ENCODE measurements at regions not wholly inside any gene's neighbourhood (a gene's known extent, or its start where the extent isn't known, plus 50 kb on each side); places are given as distances from the start of the nearest gene placed in this dataset.

GRCh38 chr12:25056011-25056410 lies 107.1 kb upstream of the BCAT1 start:
- Histone ChIP-seq H2AFZ (ENCODE audit: control insufficient read depth, low read depth, low read length) (peak overlapping the region; percentile 28), H3K9ac (ENCODE audit: control insufficient read depth, insufficient read depth, low read length) (peak overlapping the region; percentile 87), H3K4me2 (ENCODE audit: control insufficient read depth, insufficient read depth) (peak overlapping the region; percentile 94), H3K79me2 (ENCODE audit: control insufficient read depth, insufficient read depth, low read length) (peaks cover 86% of the 10 kb centered on the region), H3K9me3 (replicated peaks; ENCODE audit: control insufficient read depth, insufficient read depth, low read length) (no peaks in the 10 kb centered on the region), H4K20me1 (ENCODE audit: control insufficient read depth, insufficient read depth) (no peaks in the 10 kb centered on the region), H3K36me3 (ENCODE audit: control insufficient read depth in 2 of 2, insufficient read depth in 2 of 2, low read length in 1 of 2) (peaks cover 0 to 5% of the 10 kb centered on the region in 2 experiments; a peak in 1 of 4 replicates), H3K27me3 (replicated peaks in 1 of 2; ENCODE audit: control insufficient read depth in 2 of 2, insufficient read depth in 2 of 2, low read length in 1 of 2) (no peaks in the 10 kb centered on the region), H3K4me1 (ENCODE audit: control insufficient read depth, insufficient read depth, low read length) (peaks cover 26% of the 10 kb centered on the region), H3K4me3 (peak overlapping the region; percentile 89), H3K27ac (ENCODE audit: control insufficient read depth, insufficient read depth) (peak overlapping the region; percentile 92)
- ATAC-seq (no peak), FAIRE-seq (no peak), DNase-seq (ENCODE audit: low read depth, low spot score) (no peak)
- SMC1A ChIA-PET (ENCODE audit: uncharacterized antibody, unreplicated experiment): interaction anchor here (0.6 to 15.4 kb wide), 16 partner anchors 8 to 99 kb away, joined by 3 to 526 read pairs (median 3); no protein-coding TSS in a partner anchor
- CTCF ChIA-PET: interaction anchor here (1.0 to 9.8 kb wide), 6 partner anchors 47 to 204 kb away, joined by 3 to 141 read pairs (median 4); no protein-coding TSS in a partner anchor
- RAD21 ChIA-PET (ENCODE audit: unreplicated experiment): interaction anchor here (1.0 to 13.0 kb wide), 9 partner anchors 31 to 104 kb away, joined by 3 to 462 read pairs (median 4); no protein-coding TSS in a partner anchor
- 37% methylated on average over 5 of the region's 5 CpGs for WGBS (ENCODE audit: insufficient coverage, insufficient replicate concordance, low lambda C conversion rate, missing lambda C conversion rate)
- POLR2A ChIA-PET: interaction anchor here (1.0 to 13.3 kb wide), 8 partner anchors 15 to 105 kb away, joined by 3 to 297 read pairs (median 6); no protein-coding TSS in a partner anchor
- intact Hi-C loops (cut with micrococcal nuclease; ENCODE audit: unreplicated experiment) (no loop called here), in situ Hi-C loops (cut with MboI) (loop anchor here (5.0 kb wide), 1 partner anchor 54 kb away; no protein-coding TSS in a partner anchor)
- BruUV-seq (replicated peaks): no TSS peak
- TF ChIP-seq ZZZ3 (IDR thresholded peaks at IDR 0.05; ENCODE audit: control insufficient read depth, insufficient read length, low read depth): no peak
- TF ChIP-seq USF2 (IDR thresholded peaks at IDR 0.05; ENCODE audit: borderline replicate concordance, low read depth, low read length): no peak
- TF ChIP-seq ETV6 (conservative IDR thresholded peaks at IDR 0.05 in 1 of 2, IDR thresholded peaks at IDR 0.05 in 1 of 2; ENCODE audit: borderline replicate concordance in 1 of 2, low read depth in 1 of 2): no peak
- no peak for TF ChIP-seq NFYA (IDR thresholded peaks at IDR 0.05; ENCODE audit: borderline replicate concordance, low read depth, low read length)
- TF ChIP-seq HDAC6 (IDR thresholded peaks at IDR 0.05; ENCODE audit: unreplicated experiment): no peak
- 0 out of 2 replicates have a peak, but pooled peaks have one; percentile 21 for TF ChIP-seq EED (IDR thresholded peaks at IDR 0.05; ENCODE audit: low read depth)
- no peak for TF ChIP-seq JUND (IDR thresholded peaks at IDR 0.05; ENCODE audit: low read depth, low read length)
- 0 out of 2 replicates have a peak, but pooled peaks have one; percentile 16 for TF ChIP-seq SMAD5 (IDR thresholded peaks at IDR 0.05; ENCODE audit: low read depth)
- peak; percentile 34; the same call in 1 of the 2 replicates for TF ChIP-seq ATF7 (IDR thresholded peaks at IDR 0.05; ENCODE audit: low read depth)
- peak; percentile 40; the same call in 1 of the 2 replicates for TF ChIP-seq MLLT1 (IDR thresholded peaks at IDR 0.05)
